Activated CD4-positive, alpha-beta T cell treated with anti-CD3 and anti-CD28 coated beads, Interleukin-2, amount 10 ng/mL, durations not matched to agents 24 days and 14 days (primary cell): ENCODE measurements at regions not wholly inside any gene's neighbourhood (a gene's known extent, or its start where the extent isn't known, plus 50 kb on each side); places are given as distances from the start of the nearest gene placed in this dataset.

Source experiments
- DNase-seq: peaks from one replicate; pipeline ENCODE4 v3.0.0; 2022
- H3K27ac Mint-ChIP-seq: one replicate; pipeline ENCODE4 v1.8.0; 2022; ENCODE audit warnings: mild to moderate bottlenecking, mixed read lengths
- H3K27me3 Mint-ChIP-seq: one replicate; pipeline ENCODE4 v1.8.0; 2022; ENCODE audit warnings: mixed read lengths
- H3K36me3 Mint-ChIP-seq: one replicate; pipeline ENCODE4 v1.8.0; 2022; ENCODE audit warnings: low read depth, mild to moderate bottlenecking, mixed read lengths
- H3K4me1 Mint-ChIP-seq: one replicate; pipeline ENCODE4 v1.8.0; 2021; ENCODE audit warnings: mixed read lengths
- H3K4me3 Mint-ChIP-seq: one replicate; pipeline ENCODE4 v1.8.0; 2022; ENCODE audit warnings: mild to moderate bottlenecking, moderate library complexity, mixed read lengths
- H3K9me3 Mint-ChIP-seq: one replicate; pipeline ENCODE4 v1.8.0; 2021; ENCODE audit warnings: mixed read lengths
- intact Hi-C: fragments of 100-400 bp; cut with micrococcal nuclease; formaldehyde crosslinking; loops from one replicate; pipeline ENCODE4 v1.15.1; 2023

DNA sequence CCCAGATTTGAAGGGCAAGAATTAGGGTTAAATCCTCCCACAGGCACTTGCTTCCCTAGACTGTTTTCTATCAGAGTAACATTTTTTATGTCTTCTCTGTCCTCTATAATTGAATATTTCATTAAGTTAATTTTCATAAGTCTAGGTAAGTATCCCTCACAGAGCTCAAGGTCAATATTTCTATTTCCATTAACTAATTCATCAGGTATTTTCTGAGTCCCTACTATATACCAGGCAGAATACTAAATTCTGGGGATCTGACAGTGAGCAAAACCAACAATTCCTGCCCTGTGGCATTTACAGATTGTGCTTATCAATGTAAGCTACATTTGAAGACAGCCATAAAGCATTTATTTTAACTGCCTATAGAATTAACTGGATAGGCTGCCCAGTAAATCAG, 86.4 kb upstream of the RBBP8 start:
- peaks cover 27% of the 10 kb centered on the region for H3K27me3 Mint-ChIP-seq
- H3K36me3 Mint-ChIP-seq = no peaks in the 10 kb centered on the region
- DNase-seq = no peak
- peaks cover 3% of the 10 kb centered on the region for H3K4me1 Mint-ChIP-seq
- intact Hi-C loops = no loop called here
- H3K9me3 Mint-ChIP-seq = no peaks in the 10 kb centered on the region
- H3K4me3 Mint-ChIP-seq = no peak overlapping the region
- no peak overlapping the region for H3K27ac Mint-ChIP-seq

DNA sequence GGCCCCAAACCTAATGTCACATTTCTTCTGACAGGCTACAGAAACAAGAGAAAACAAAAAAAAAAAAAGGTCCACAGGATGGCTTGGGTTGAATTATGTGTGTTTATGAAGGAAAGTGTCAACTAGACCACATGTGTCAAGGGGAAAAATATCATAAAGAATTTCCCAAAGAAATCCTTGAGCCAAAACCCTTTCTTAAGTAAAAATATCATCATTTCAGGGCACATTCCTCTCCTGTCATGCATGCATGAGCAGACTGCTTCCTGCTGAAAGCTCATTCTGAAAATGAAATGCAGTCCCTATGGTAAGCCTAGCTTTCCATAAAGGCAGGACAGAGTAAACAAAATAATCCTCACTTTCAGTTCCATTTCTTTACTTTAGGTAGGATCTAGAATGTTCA, 85.7 kb upstream of the RBBP8 start:
- H3K9me3 Mint-ChIP-seq = no peaks in the 10 kb centered on the region
- intact Hi-C loops = no loop called here
- DNase-seq = no peak
- no peaks in the 10 kb centered on the region for H3K36me3 Mint-ChIP-seq
- no peak overlapping the region for H3K27ac Mint-ChIP-seq
- H3K4me3 Mint-ChIP-seq = no peak overlapping the region
- peaks cover 30% of the 10 kb centered on the region for H3K27me3 Mint-ChIP-seq
- peaks cover 3% of the 10 kb centered on the region for H3K4me1 Mint-ChIP-seq

- H3K9me3 Mint-ChIP-seq = no peaks in the 10 kb centered on the region
- H3K27ac Mint-ChIP-seq = no peak overlapping the region
- intact Hi-C loops = no loop called here
- H3K4me1 Mint-ChIP-seq = peaks cover 3% of the 10 kb centered on the region
- peaks cover 33% of the 10 kb centered on the region for H3K27me3 Mint-ChIP-seq
- H3K4me3 Mint-ChIP-seq = no peak overlapping the region
- H3K36me3 Mint-ChIP-seq = no peaks in the 10 kb centered on the region
- no peak for DNase-seq
Measured at GRCh38 chr18:22847867-22848451, 85.2 kb upstream of the RBBP8 start.

DNA sequence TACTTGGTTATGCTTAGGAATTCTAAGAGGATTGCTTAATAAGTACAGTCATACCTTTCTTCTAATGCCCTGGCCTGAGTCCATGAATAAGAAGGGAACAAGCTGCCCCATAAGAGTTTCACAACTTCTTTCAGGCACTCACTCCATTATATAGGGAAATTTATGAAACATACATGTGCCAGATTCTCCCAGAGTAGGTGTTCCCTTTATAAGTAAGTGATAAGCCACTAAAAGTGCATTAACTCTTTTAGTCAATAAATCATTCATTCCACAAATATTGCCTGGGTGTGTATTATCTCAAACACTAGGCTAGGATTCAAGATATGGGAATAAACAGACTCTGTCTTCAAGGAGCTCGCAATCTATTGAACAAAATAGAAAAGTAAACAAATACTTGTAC, 84.5 kb upstream of the RBBP8 start:
- intact Hi-C loops = no loop called here

DNA sequence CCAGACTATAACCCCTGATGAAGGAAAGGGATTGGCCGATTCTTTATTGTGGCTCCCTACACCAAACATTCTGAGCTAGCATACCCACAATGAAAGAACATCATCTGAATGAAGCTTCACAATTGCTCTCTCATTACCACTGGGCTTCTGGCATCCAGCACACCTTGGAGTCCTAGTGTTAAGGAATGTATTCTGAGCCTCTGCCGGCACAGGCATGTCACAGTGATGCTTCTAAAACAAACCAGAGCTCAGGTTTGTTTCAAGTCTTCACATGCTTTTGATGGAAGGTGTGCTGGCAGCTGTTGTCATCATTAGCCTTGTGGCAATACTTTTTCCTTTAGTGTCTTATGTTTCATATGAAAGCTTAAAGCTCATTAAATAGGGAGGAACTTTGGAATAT, 76.3 kb upstream of the RBBP8 start:
- H3K27ac Mint-ChIP-seq = no peak overlapping the region
- H3K4me1 Mint-ChIP-seq = no peaks in the 10 kb centered on the region
- H3K4me3 Mint-ChIP-seq = no peak overlapping the region
- H3K36me3 Mint-ChIP-seq = no peaks in the 10 kb centered on the region
- intact Hi-C loops = no loop called here
- no peaks in the 10 kb centered on the region for H3K9me3 Mint-ChIP-seq
- H3K27me3 Mint-ChIP-seq = peaks cover 54% of the 10 kb centered on the region
- no peak for DNase-seq

More for the DNA sequence above, 84.5 kb upstream of the RBBP8 start:
- Mint-ChIP-seq H3K9me3 (no peaks in the 10 kb centered on the region), H3K36me3 (no peaks in the 10 kb centered on the region), H3K27ac (no peak overlapping the region), H3K4me3 (no peak overlapping the region), H3K27me3 (peaks cover 34% of the 10 kb centered on the region), H3K4me1 (peaks cover 3% of the 10 kb centered on the region)
- DNase-seq = no peak

DNA sequence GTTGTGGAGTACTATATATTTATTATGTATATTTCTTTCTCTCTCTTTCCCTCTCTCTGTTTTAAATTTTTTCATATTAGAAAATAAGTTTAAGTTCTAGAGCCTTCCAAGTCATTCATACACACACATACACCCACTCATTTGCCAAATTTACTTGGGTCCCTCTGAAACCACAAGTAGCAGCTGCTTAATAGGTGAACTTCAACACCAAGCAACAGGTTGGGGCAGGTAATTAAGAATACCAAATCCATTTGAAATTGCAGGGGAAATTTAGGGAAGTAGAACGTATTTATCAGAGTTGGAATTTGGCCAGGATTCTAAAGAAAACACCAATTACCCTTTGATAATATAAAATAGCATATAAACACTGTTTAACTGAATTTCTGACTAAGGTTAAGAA, 75.0 kb upstream of the RBBP8 start:
- H3K27me3 Mint-ChIP-seq = peaks cover 51% of the 10 kb centered on the region
- intact Hi-C loops = no loop called here
- H3K36me3 Mint-ChIP-seq = no peaks in the 10 kb centered on the region
- DNase-seq = no peak
- H3K27ac Mint-ChIP-seq = no peak overlapping the region
- H3K9me3 Mint-ChIP-seq = no peaks in the 10 kb centered on the region
- H3K4me1 Mint-ChIP-seq = no peaks in the 10 kb centered on the region
- no peak overlapping the region for H3K4me3 Mint-ChIP-seq

- no peaks in the 10 kb centered on the region for H3K36me3 Mint-ChIP-seq
- intact Hi-C loops = no loop called here
- no peaks in the 10 kb centered on the region for H3K4me1 Mint-ChIP-seq
- H3K27me3 Mint-ChIP-seq = peaks cover 58% of the 10 kb centered on the region
- H3K9me3 Mint-ChIP-seq = no peaks in the 10 kb centered on the region
- H3K27ac Mint-ChIP-seq = no peak overlapping the region
- no peak for DNase-seq
- H3K4me3 Mint-ChIP-seq = no peak overlapping the region
Measured at GRCh38 chr18:22860807-22861206, 72.3 kb upstream of the RBBP8 start.

DNA sequence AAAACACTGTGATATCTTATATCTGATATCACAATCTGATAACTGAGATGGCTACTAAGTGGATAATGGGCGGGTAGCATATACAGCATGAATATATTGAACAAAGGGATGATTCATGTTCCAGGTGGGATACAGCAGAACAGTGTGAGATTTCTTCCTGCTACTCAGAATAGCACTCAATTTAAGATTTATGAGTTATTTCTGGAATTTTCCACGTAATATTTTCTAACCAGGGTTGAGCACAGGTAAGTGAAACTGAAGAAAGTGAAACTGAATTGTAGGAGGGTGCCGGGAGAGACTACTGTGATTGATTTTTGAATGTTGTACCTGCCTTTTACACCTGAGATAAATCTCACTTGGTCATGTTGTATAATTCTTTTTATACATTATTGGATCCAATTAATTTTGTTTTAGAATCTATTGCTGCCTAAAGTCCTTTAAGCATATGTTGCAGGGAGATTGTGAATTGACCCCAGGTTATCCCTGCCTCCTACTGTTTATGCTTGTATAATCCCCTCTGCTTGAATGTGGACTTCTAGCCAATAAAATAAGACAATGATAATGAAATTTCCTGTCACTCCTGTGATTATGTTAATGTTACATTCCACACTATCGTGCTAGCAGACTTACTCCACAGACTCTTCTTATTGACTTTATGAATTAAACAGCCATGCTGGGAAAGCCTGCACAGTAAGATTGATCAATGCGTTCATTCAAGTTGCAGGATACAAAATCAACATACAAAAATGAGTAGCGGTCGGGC, 67.6 kb upstream of the RBBP8 start:
- H3K4me3 Mint-ChIP-seq = no peak overlapping the region

DNA sequence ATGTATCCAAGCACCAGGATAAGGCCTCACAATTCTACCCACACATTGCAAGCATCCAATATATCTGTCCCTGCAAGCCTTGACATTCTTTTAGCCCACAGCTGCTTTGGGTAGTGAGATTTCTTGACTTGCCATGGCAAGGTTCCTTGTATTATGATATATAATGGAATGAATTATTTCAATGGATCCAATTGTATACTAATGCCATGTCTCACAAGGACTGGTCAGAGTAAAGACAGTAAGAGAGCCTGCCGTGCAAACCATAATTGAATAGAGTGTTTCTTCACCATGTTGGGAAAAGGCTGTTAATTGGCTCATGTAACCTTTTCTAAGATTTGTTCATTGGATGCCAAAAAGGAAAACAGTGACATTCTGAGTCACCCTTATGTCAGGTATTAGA, 64.3 kb upstream of the RBBP8 start:
- DNase-seq = no peak
- H3K4me3 Mint-ChIP-seq = no peak overlapping the region
- peaks cover 31% of the 10 kb centered on the region for H3K27me3 Mint-ChIP-seq
- no peaks in the 10 kb centered on the region for H3K9me3 Mint-ChIP-seq
- intact Hi-C loops = no loop called here
- peaks cover 10% of the 10 kb centered on the region for H3K4me1 Mint-ChIP-seq
- no peak overlapping the region for H3K27ac Mint-ChIP-seq
- no peaks in the 10 kb centered on the region for H3K36me3 Mint-ChIP-seq

More for the DNA sequence above, 67.6 kb upstream of the RBBP8 start:
- Mint-ChIP-seq H3K4me1 (no peaks in the 10 kb centered on the region), H3K9me3 (no peaks in the 10 kb centered on the region), H3K27me3 (peaks cover 49% of the 10 kb centered on the region), H3K27ac (no peak overlapping the region), H3K36me3 (no peaks in the 10 kb centered on the region)
- intact Hi-C loops = no loop called here
- DNase-seq = no peak

GRCh38 chr18:22871809-22872525, 61.2 kb upstream of the RBBP8 start:
- Mint-ChIP-seq H3K9me3 (no peaks in the 10 kb centered on the region), H3K27me3 (peaks cover 14% of the 10 kb centered on the region), H3K4me3 (no peak overlapping the region), H3K27ac (no peak overlapping the region), H3K36me3 (no peaks in the 10 kb centered on the region), H3K4me1 (peaks cover 10% of the 10 kb centered on the region)
- intact Hi-C loops = no loop called here
- no peak for DNase-seq

- intact Hi-C loops = no loop called here
- peaks cover 10% of the 10 kb centered on the region for H3K4me1 Mint-ChIP-seq
- no peaks in the 10 kb centered on the region for H3K36me3 Mint-ChIP-seq
- peaks cover 5% of the 10 kb centered on the region for H3K27me3 Mint-ChIP-seq
- peak; percentile 60 for DNase-seq
- H3K4me3 Mint-ChIP-seq = peak overlapping the region; percentile 67
- H3K27ac Mint-ChIP-seq = peak overlapping the region; percentile 23
- H3K9me3 Mint-ChIP-seq = no peaks in the 10 kb centered on the region
Measured at GRCh38 chr18:22872900-22873537, 60.1 kb upstream of the RBBP8 start.

GRCh38 chr18:22879293-22879692, 53.8 kb upstream of the RBBP8 start:
- intact Hi-C loops = no loop called here
- no peak overlapping the region for H3K27ac Mint-ChIP-seq
- no peak overlapping the region for H3K4me3 Mint-ChIP-seq
- no peaks in the 10 kb centered on the region for H3K36me3 Mint-ChIP-seq
- H3K27me3 Mint-ChIP-seq = peaks cover 20% of the 10 kb centered on the region
- no peak for DNase-seq
- no peaks in the 10 kb centered on the region for H3K4me1 Mint-ChIP-seq
- no peaks in the 10 kb centered on the region for H3K9me3 Mint-ChIP-seq

- peaks cover 29% of the 10 kb centered on the region for H3K27me3 Mint-ChIP-seq
- DNase-seq = no peak
- no peaks in the 10 kb centered on the region for H3K4me1 Mint-ChIP-seq
- intact Hi-C loops = no loop called here
- H3K27ac Mint-ChIP-seq = no peak overlapping the region
- H3K4me3 Mint-ChIP-seq = no peak overlapping the region
- no peaks in the 10 kb centered on the region for H3K9me3 Mint-ChIP-seq
- no peaks in the 10 kb centered on the region for H3K36me3 Mint-ChIP-seq
Measured at GRCh38 chr18:22882084-22882483, 51.0 kb upstream of the RBBP8 start.

- intact Hi-C loops = no loop called here
- Mint-ChIP-seq H3K27ac (no peak overlapping the region), H3K4me3 (no peak overlapping the region), H3K27me3 (peaks cover 29% of the 10 kb centered on the region), H3K36me3 (no peaks in the 10 kb centered on the region), H3K9me3 (no peaks in the 10 kb centered on the region), H3K4me1 (no peaks in the 10 kb centered on the region)
- DNase-seq = no peak
Measured at GRCh38 chr18:22883179-22883578, 49.9 kb upstream of the RBBP8 start.
